Endothelial cell of hepatic sinusoid (primary cell): ENCODE measurements at regions not wholly inside any gene's neighbourhood (a gene's known extent, or its start where the extent isn't known, plus 50 kb on each side); places are given as distances from the start of the nearest gene placed in this dataset.

Experiments used
- in situ Hi-C: cut with HindIII; loops from 2 replicates; pipeline ENCODE4 v1.10.0; 2017; ENCODE audit warnings: low sequenced_read_pairs

DNA sequence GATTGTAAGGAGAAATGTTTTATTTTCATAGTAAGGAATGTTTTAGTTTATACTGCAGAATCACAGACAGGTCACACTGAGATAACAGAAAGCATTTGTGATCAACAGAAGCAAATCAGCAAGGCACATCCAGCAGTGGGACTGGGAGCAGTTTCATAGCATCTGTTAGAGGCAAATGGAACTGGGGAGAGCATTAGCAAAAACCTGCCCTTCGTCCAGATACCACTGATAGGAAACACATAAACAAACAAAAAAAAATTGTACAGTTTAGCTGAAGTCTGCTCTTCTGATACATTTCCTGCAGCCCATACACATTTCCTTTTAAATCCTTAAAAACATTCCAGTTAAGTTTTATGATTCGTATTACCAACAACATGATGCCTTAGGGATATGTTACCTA lies 374.3 kb downstream of the PCDH7 start:
- in situ Hi-C loops = no loop called here

DNA sequence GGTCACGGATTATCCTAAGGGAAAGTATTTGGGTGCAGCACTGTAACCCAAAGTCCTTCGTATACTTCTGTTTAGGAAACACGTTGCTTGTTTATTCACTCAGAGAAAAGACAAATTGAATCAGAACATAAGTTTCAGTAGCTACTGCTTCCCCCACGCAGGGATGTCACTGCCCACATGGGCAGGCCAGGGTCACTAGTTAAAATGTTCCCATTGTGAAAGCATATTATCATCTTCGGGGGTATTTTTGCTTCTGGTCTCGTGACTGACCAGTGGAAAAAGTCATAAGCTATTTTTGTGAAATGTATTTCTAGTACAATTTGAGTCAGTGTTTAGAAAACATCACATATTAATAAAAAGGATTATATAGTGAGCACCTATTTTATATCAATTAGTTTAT lies 377.8 kb downstream of the PCDH7 start:
- in situ Hi-C loops = no loop called here

DNA sequence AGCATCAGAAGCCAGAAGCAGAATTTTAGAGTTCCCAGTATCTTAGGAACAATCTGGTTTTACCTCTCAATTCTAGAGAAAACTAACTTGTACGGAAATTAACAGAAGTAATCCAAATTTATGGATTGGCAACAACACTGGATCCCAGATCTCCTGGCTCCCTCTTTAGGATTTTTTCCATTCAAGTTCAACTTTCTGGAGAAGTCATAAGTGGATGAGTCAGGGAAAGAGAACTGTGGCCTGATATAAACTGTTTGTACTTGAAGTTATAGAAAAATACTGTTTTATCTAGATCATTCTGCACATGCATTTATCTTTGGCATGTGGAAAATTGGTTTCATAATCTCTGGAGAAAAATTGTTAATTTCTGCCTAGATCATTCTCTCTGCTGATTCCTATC lies 380.4 kb downstream of the PCDH7 start:
- in situ Hi-C loops = loop anchor here (5.0 kb wide), 1 partner anchor 47 kb away; no protein-coding TSS in a partner anchor

DNA sequence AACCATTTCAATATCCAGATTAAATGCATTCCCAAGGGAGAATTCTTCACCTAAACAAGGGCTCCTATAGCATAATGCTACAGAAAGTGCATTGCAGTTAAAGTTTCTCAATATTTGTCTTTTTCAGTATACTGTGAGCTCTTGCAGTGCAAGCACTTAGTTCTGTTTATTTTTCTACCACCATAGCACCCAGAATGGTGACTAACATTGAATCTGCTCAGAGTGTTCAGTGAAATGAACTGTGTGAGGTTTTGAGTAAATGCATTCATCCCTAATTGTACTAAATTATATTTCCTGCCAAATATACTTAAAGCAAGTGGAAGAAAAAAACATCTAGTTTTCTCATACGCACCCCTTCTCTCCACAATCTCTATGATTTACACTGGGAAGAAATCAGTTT lies 383.9 kb downstream of the PCDH7 start:
- in situ Hi-C loops = loop anchor here (5.0 kb wide), 1 partner anchor 43 kb away; no protein-coding TSS in a partner anchor

DNA sequence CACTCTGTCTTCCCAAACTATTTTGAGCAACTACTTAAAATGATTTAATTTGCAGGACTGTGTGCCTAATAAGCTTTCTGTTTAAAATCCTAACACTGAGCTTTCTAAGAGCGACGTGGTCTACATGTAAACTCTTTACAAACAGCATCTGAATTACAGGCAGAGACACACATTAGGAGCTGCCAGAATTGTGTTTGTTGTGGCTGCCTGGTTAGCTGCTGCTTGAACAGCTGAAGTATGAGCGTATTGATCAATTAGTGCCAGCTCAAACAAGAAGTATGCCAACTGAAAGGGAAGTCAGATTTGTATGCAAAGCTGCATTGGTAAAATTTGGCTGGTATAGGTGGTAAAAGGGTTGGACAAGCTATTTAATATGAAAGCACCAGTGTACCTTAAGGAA lies 384.4 kb downstream of the PCDH7 start:
- in situ Hi-C loops = loop anchor here (5.0 kb wide), 1 partner anchor 43 kb away; no protein-coding TSS in a partner anchor

GRCh38 chr4:31106419-31106818 lies 386.2 kb downstream of the PCDH7 start:
- in situ Hi-C loops = no loop called here

- in situ Hi-C loops = no loop called here
Observed at GRCh38 chr4:31107362-31107761, 387.2 kb downstream of the PCDH7 start.

GRCh38 chr4:31108762-31109161 lies 388.6 kb downstream of the PCDH7 start:
- in situ Hi-C loops = no loop called here

DNA sequence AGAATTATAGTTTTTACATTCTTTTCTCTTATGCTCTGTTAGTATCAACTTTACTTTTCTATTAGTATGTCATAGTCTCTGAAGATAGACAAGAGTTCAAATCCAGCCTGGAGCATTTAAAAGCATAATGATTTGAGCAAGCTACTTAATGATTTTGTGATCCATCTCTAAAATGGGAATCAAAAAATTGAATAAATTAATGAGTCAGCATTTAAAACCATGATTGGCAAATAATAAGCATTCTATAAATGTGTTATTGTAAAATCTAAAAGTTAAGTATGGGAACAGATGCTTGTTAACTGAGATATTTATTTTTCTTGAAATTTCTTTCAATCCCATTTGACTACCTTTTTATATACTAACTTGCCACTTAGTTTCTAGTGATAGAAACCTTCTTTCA lies 391.6 kb downstream of the PCDH7 start:
- in situ Hi-C loops = no loop called here

GRCh38 chr4:31114816-31115215 lies 394.6 kb downstream of the PCDH7 start:
- in situ Hi-C loops = no loop called here

DNA sequence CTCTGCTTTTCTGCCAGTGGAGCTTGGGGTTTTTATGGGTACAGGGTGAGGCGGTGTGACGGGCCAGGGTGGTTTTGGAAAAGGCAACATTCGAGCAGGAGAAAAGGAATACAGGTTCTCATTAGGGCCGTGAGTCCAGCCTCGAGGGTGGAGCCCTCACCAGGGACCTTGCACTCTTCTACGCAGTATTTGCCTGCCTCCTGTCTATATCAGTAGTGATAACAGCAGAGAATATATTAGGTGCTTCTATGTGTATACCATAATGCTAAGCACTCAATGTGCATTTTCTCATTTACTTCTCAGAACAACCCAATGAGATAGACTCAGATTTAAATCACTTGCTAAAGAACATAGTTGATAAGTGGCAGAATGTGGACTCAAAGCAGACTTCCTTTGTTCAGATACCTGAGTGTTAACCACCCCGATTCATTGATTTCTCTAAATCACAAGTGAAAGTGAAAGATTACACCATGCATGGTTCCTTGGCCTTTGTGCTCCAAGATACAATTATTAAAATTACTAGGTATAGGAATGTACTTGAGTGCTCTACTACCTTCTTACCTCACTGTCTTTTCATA lies 403.9 kb downstream of the PCDH7 start:
- in situ Hi-C loops = no loop called here

GRCh38 chr4:31125061-31125460 lies 404.9 kb downstream of the PCDH7 start:
- in situ Hi-C loops = no loop called here

DNA sequence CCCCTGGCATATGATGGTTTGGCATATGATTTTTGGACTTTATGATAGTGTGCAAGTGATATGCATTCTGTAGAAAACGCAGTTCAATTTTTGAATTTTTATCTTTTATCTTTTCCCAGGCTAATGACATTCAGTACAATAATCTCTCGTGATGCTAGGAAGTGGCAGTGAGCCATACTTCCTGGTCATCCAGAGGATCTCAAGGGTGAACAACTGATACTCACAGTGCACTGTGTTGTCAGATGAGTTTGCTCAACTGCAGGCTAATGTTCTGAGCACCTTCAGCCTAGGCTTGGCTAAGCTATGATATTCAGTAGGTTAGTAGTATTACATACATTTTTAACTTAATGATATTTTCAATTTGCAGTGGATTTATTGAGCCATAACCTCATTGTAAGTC lies 405.3 kb downstream of the PCDH7 start:
- in situ Hi-C loops = no loop called here

GRCh38 chr4:31126881-31127398 lies 406.8 kb downstream of the PCDH7 start:
- in situ Hi-C loops = no loop called here

DNA sequence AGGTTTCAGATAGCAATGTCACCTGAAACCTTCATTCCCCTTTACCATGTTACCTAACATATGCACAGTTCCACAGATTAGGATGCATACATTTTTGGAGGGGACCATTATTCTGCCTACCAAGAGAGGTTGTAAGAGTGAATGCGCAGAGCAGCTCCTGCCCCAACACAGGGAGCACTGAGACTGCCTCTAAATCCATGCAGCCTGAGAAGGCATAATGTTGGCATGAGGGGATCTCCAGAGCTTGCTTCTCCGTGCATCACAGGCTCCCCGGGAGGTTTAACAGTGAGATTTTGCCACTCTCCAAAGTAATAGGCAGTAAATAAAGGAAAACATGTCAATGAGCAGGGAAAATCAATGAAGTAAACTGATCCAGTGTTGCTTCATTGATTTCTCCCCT lies 410.8 kb downstream of the PCDH7 start:
- in situ Hi-C loops = no loop called here

GRCh38 chr4:31134720-31135119 lies 414.6 kb downstream of the PCDH7 start:
- in situ Hi-C loops = no loop called here

DNA sequence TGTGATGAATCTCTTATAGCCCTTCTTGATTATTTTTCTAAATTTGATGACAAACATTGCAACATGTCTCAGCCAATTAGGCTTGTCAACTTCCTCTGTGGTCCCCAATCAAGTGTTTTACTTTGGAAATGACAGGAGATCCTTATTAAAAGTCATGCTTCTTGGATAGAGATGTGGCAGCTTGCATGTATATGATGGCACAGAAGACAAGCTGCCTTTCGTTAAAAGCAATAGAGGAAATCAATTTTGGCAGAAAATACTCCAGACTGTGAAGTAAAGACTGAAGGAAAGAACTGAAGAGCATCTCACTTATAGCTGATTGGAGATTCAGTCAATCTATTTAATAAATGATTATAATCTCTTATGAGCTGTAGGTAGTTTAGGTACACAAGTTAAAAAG lies 419.6 kb downstream of the PCDH7 start:
- in situ Hi-C loops = no loop called here

GRCh38 chr4:31141095-31141831 lies 421.1 kb downstream of the PCDH7 start:
- in situ Hi-C loops = no loop called here

DNA sequence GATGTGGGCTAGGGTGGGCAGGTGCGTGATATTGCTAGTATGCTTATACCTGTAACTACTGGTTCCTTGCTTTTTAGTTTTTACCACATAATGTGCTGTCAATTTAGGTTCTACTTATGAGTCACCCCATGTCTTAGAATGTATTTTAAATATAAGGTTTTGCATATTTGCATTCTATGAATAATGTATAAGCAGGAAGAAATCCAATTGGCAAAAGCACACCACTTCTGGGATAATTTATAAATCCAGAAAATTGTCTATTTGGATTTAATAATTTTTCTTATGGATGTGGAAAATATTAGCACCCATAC lies 421.6 kb downstream of the PCDH7 start:
- in situ Hi-C loops = no loop called here

- in situ Hi-C loops = loop anchor here (5.0 kb wide), 1 partner anchor 44 kb away; no protein-coding TSS in a partner anchor
Observed at GRCh38 chr4:31146366-31146765, 426.2 kb downstream of the PCDH7 start.

- in situ Hi-C loops = loop anchor here (5.0 kb wide), 1 partner anchor 47 kb away; no protein-coding TSS in a partner anchor
Observed at GRCh38 chr4:31148990-31149389, 428.8 kb downstream of the PCDH7 start.

DNA sequence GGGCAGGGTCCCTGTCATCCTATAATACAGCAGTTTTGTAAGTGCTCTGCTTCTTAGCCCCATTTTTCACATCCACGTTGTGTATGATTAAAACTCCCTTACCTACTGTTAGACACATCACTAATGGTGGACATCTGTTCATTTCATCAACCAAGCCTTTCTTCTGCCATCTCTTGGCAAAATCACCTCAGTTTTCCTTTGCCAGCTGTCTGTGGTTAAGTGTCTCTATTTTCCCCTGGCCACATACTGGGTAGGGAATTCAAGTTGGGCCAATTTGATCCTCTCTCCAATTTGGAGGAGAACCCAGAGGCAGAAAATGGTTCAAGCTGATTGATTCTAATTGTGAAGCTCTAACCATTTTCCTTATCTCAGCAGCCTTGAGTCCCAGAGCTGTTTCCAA lies 436.1 kb downstream of the PCDH7 start:
- in situ Hi-C loops = no loop called here
